DOHH2 (cell line): ENCODE measurements at regions not wholly inside any gene's neighbourhood (a gene's known extent, or its start where the extent isn't known, plus 50 kb on each side); places are given as distances from the start of the nearest gene placed in this dataset.

Source experiments
- H3F3A ChIP-seq: fragments of 200-600 bp; sonication (generic), shearing (Covaris generic); 2 replicates; pipeline ENCODE4 v1.6.0; 2016; ENCODE audit warnings: antibody characterized with exemption, mild to moderate bottlenecking; ENCODE audit not compliant: control insufficient read depth, insufficient read depth
- H3K27ac ChIP-seq: fragments of 200-600 bp; sonication (generic); 2 replicates; pipeline ENCODE4 v1.5.1; 2014; ENCODE audit warnings: low read depth, mild to moderate bottlenecking, low read length, moderate library complexity
- H3K27me3 ChIP-seq: fragments of 200-600 bp; sonication (generic); 2 replicates; pipeline ENCODE4 v1.6.1; 2014; ENCODE audit warnings: mild to moderate bottlenecking, low read length, mixed read lengths; ENCODE audit not compliant: control insufficient read depth
- H3K36me3 ChIP-seq: fragments of 200-600 bp; sonication (generic); 2 replicates; pipeline ENCODE4 v1.6.1; 2014; ENCODE audit warnings: mild to moderate bottlenecking, low read length, moderate library complexity, mixed read lengths; ENCODE audit not compliant: control insufficient read depth
- H3K4me1 ChIP-seq: fragments of 200-600 bp; sonication (generic); 2 replicates; pipeline ENCODE4 v1.6.1; 2014; ENCODE audit warnings: mild to moderate bottlenecking, low read length, mixed read lengths; ENCODE audit not compliant: control insufficient read depth
- H3K4me2 ChIP-seq: fragments of 200-600 bp; sonication (generic); 2 replicates; pipeline ENCODE4 v1.6.0; 2014; ENCODE audit warnings: mild to moderate bottlenecking, low read length, moderate library complexity
- H3K4me3 ChIP-seq: fragments of 200-600 bp; sonication (generic); 2 replicates; pipeline ENCODE4 v1.5.1; 2014; ENCODE audit warnings: mild to moderate bottlenecking, low read length, mixed read lengths
- H3K79me2 ChIP-seq: fragments of 200-600 bp; sonication (generic); 2 replicates; pipeline ENCODE4 v1.6.1; 2014; ENCODE audit warnings: mild to moderate bottlenecking, low read length, mixed read lengths; ENCODE audit not compliant: control insufficient read depth
- H3K9me2 ChIP-seq: fragments of 200-600 bp; sonication (generic); replicated peaks from 2 replicates; pipeline ENCODE4 v1.6.1; 2014; ENCODE audit warnings: mild to moderate bottlenecking, low read length, mixed read lengths; ENCODE audit not compliant: control insufficient read depth
- H3K9me3 ChIP-seq: fragments of 200-600 bp; sonication (generic); 2 replicates; pipeline ENCODE4 v1.6.1; 2014; ENCODE audit warnings: antibody characterized with exemption, low read length, mixed read lengths; ENCODE audit not compliant: control insufficient read depth, insufficient read depth
- H4K20me1 ChIP-seq: fragments of 200-600 bp; sonication (generic); 2 replicates; pipeline ENCODE4 v1.6.0; 2014; ENCODE audit warnings: low read depth, mild to moderate bottlenecking, antibody characterized with exemption, low read length, moderate library complexity; ENCODE audit not compliant: control insufficient read depth, insufficient read depth
- EZH2phosphoT487 ChIP-seq: fragments of 200-600 bp; sonication (generic); IDR thresholded peaks from 2 replicates; pipeline ENCODE4 v1.6.1; 2017; ENCODE audit warnings: borderline replicate concordance, mild to moderate bottlenecking, antibody characterized with exemption, low read length, moderate library complexity, mixed read lengths
- TF ChIP-seq, protein P1 (sequence below): fragments of 200-600 bp; sonication (generic); IDR thresholded peaks from one replicate; pipeline ENCODE4 v1.5.1; 2014; ENCODE audit warnings: antibody characterized with exemption, mild to moderate bottlenecking, low read depth, low read length; ENCODE audit not compliant: poor library complexity, severe bottlenecking

DNA sequence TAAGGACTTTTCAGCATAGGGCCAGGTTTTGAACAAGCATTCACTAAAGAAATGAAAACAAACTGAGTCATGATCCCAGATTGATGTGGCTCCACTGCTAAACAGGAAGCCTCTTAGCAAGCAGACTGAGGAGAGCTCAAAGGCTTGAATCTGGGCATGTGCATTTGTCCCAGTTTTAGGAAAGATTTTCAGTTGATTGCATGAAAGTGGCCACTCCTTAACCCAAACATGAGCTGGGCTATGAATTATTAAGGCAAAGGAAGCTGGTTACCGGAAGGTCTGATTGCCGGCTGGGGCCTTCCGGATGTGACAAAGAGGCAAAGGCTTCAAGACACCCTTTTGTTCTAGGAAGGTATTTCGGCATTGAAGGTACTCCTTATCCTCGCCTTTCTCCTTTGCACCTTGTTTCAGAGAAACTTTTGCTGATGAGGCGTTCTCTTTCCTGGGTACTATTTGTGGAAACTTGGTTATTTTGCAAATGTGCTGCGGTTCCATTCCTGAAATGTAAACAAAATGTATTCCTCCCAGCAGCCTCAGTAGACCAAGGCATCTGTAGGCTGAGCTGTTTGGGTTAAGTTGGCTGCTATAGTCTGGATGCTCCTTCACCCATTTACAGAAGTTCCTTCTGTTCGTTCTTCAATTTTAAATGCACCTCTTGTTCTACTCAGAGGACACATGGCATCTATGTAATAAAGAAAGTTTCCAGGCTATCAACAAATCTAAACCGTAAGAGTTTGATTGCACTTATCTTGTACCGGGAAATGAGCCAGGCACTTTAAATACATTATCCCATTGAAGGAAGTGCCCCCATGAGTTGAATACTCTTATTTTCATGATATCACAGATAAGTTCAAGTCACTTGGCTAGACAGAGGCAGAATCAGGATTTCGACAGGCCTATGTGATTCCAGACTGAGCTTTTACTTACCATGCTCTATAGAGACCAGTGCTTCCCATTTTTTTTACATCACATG lies 115.6 kb upstream of the METAP2 start:
- H3K4me2 ChIP-seq = peak overlapping the region; percentile 53
- no peaks in the 10 kb centered on the region for H3K9me3 ChIP-seq
- peak overlapping the region; percentile 99 for H3K27ac ChIP-seq
- H3K27me3 ChIP-seq = no peaks in the 10 kb centered on the region
- no peaks in the 10 kb centered on the region for H3K79me2 ChIP-seq
- H3K36me3 ChIP-seq = no peaks in the 10 kb centered on the region; the same call in 1 of the 2 replicates
- H3F3A ChIP-seq = peaks cover 26% of the 10 kb centered on the region
- peaks cover 87% of the 10 kb centered on the region for H3K4me1 ChIP-seq
- H3K9me2 ChIP-seq = no peaks in the 10 kb centered on the region
- no peak for TF ChIP-seq EZH2phosphoT487
- TF ChIP-seq, protein P1, sequence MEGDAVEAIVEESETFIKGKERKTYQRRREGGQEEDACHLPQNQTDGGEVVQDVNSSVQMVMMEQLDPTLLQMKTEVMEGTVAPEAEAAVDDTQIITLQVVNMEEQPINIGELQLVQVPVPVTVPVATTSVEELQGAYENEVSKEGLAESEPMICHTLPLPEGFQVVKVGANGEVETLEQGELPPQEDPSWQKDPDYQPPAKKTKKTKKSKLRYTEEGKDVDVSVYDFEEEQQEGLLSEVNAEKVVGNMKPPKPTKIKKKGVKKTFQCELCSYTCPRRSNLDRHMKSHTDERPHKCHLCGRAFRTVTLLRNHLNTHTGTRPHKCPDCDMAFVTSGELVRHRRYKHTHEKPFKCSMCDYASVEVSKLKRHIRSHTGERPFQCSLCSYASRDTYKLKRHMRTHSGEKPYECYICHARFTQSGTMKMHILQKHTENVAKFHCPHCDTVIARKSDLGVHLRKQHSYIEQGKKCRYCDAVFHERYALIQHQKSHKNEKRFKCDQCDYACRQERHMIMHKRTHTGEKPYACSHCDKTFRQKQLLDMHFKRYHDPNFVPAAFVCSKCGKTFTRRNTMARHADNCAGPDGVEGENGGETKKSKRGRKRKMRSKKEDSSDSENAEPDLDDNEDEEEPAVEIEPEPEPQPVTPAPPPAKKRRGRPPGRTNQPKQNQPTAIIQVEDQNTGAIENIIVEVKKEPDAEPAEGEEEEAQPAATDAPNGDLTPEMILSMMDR = no peak
- peak overlapping the region; percentile 23 for H3K4me3 ChIP-seq
- H4K20me1 ChIP-seq = no peaks in the 10 kb centered on the region

DNA sequence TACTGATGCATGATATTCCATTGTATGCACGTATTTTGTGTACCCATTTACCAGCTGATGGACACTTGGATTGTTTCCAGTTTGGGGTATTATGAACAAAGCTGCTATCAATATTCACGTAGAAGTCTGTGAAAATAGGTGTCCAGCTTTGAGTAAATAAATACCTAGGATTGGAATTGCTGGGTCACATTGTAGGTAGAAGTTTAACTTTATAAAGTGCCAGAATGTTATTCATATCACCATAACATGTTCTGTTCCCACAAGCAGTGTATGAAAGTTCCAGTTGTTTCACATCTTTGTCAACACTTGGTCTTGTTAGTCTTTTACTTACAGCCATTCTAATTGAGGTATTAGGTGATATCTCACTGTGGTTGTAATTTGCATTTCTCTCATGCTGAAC lies 108.0 kb upstream of the METAP2 start:
- Histone ChIP-seq H3F3A (peaks cover 30% of the 10 kb centered on the region), H3K9me2 (no peaks in the 10 kb centered on the region), H3K4me2 (peak overlapping the region; percentile 57), H3K4me1 (peaks cover 93% of the 10 kb centered on the region), H3K79me2 (0 out of 2 replicates have a peak, but pooled peaks cover 4% of the 10 kb centered on the region), H3K4me3 (peak overlapping the region; percentile 38), H3K27ac (peak overlapping the region; percentile 99), H4K20me1 (no peaks in the 10 kb centered on the region), H3K9me3 (no peaks in the 10 kb centered on the region), H3K27me3 (no peaks in the 10 kb centered on the region), H3K36me3 (no peaks in the 10 kb centered on the region)
- TF ChIP-seq EZH2phosphoT487 = no peak
- TF ChIP-seq, protein P1 = no peak

DNA sequence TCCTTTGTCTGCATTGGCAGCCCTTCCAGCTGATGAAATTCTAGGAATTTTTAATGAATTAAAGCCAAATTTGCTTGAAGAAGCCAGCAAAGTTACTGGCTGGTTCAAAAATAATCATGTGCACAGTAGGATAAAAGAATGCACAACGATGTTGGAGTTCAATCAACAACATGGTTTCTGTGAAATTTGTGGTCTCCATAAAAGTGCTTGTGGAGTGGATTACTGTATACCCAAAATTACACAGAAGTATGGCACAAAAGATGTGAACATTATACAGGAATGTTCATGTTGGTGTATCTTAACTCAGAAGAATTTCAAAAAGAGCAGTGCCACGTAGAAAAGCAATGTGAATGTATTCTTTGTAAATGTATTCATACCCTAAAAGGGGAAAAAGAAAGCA lies 105.0 kb upstream of the METAP2 start:
- no peaks in the 10 kb centered on the region for H3K27me3 ChIP-seq
- no peaks in the 10 kb centered on the region for H4K20me1 ChIP-seq
- H3K79me2 ChIP-seq = 0 out of 2 replicates have a peak, but pooled peaks cover 4% of the 10 kb centered on the region
- no peak overlapping the region for H3K27ac ChIP-seq
- no peak overlapping the region for H3K4me2 ChIP-seq
- TF ChIP-seq, protein P1 = no peak
- no peak for TF ChIP-seq EZH2phosphoT487
- H3K9me2 ChIP-seq = no peaks in the 10 kb centered on the region
- no peaks in the 10 kb centered on the region for H3K9me3 ChIP-seq
- H3K4me3 ChIP-seq = no peak overlapping the region
- peaks cover 80% of the 10 kb centered on the region for H3K4me1 ChIP-seq
- peaks cover 24% of the 10 kb centered on the region for H3F3A ChIP-seq
- no peaks in the 10 kb centered on the region for H3K36me3 ChIP-seq
